MM.1S (cell line): ENCODE measurements at regions not wholly inside any gene's neighbourhood (a gene's known extent, or its start where the extent isn't known, plus 50 kb on each side); places are given as distances from the start of the nearest gene placed in this dataset.
"Not testable (repeated sequence)": the region's sequence is repeated elsewhere in the genome, so short reads cannot be mapped to it uniquely, and the experiment has no call there.

ENCODE experiments used
- DNase-seq: peaks from one replicate; pipeline ENCODE4 v3.0.0-alpha.2; 2015
- H2AFZ ChIP-seq: fragments of 300-600 bp; sonication (generic); 2 replicates; pipeline ENCODE4 v1.6.0; 2016; ENCODE audit warnings: antibody characterized with exemption, low read length
- H3F3A ChIP-seq: fragments of 300-600 bp; sonication (generic); 2 replicates; pipeline ENCODE4 v1.6.1; 2016; ENCODE audit warnings: mild to moderate bottlenecking, antibody characterized with exemption, low read length, moderate library complexity, mixed read lengths; ENCODE audit not compliant: insufficient read depth
- H3K27ac ChIP-seq: fragments of 300-600 bp; sonication (generic); 2 replicates; pipeline ENCODE4 v1.5.1; 2016; ENCODE audit warnings: mild to moderate bottlenecking, low read length
- H3K27me3 ChIP-seq: fragments of 300-600 bp; sonication (generic); replicated peaks from 2 replicates; pipeline ENCODE4 v1.6.0; 2016; ENCODE audit warnings: low read length; ENCODE audit not compliant: insufficient read depth
- H3K36me3 ChIP-seq: fragments of 300-600 bp; sonication (generic); replicated peaks from 2 replicates; pipeline ENCODE4 v1.6.1; 2016; ENCODE audit warnings: mild to moderate bottlenecking, low read length, mixed read lengths; ENCODE audit not compliant: insufficient read depth
- H3K4me1 ChIP-seq: fragments of 300-600 bp; sonication (generic); 2 replicates; pipeline ENCODE4 v1.6.1; 2016; ENCODE audit warnings: low read length, mixed read lengths
- H3K4me2 ChIP-seq: fragments of 300-600 bp; sonication (generic); 2 replicates; pipeline ENCODE4 v1.6.0; 2016; ENCODE audit warnings: low read depth, low read length
- H3K4me3 ChIP-seq: fragments of 300-600 bp; sonication (generic); 2 replicates; pipeline ENCODE4 v1.5.1; 2016; ENCODE audit warnings: low read length, mixed read lengths
- H3K79me2 ChIP-seq: fragments of 300-600 bp; sonication (generic); 2 replicates; pipeline ENCODE4 v1.6.1; 2016; ENCODE audit warnings: mixed run types, low read length, mixed read lengths
- H3K9ac ChIP-seq: fragments of 300-600 bp; sonication (generic); 2 replicates; pipeline ENCODE4 v1.6.1; 2016; ENCODE audit warnings: low read length, mixed read lengths
- H3K9me2 ChIP-seq: fragments of 300-600 bp; sonication (generic); replicated peaks from 2 replicates; pipeline ENCODE4 v1.6.1; 2016; ENCODE audit warnings: mild to moderate bottlenecking, low read length, mixed read lengths; ENCODE audit not compliant: insufficient read depth
- H3K9me3 ChIP-seq: fragments of 300-600 bp; sonication (generic); replicated peaks from 2 replicates; pipeline ENCODE4 v1.6.1; 2016; ENCODE audit warnings: mild to moderate bottlenecking, low read length, mixed read lengths; ENCODE audit not compliant: insufficient read depth
- H4K20me1 ChIP-seq: fragments of 300-600 bp; sonication (generic); 2 replicates; pipeline ENCODE4 v1.6.1; 2016; ENCODE audit warnings: mild to moderate bottlenecking, low read length, moderate library complexity, mixed read lengths; ENCODE audit not compliant: insufficient read depth

DNA sequence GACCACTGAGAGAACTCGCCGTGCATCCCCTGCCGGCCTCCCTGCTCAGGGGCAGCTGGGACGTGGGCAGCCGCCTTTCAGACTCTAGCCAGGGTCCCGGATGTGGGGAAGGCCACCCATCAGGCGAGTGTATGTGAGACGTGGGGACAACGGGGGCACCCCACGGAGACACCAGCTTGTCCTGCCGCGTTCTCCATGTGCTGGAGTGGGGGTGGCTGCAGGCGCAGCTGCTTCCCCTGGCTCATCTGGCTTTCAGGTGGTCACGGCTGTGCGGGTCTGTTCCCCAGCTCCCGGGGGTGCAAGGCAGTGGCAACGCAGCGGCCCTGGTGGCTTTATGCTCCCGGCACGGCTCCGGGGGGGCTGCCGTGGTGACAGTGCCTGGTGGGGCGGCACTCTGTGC is 4427.5 kb upstream of the TPTE start:
- not testable (repeated sequence) for H3K9ac ChIP-seq, H3K4me3 ChIP-seq, H3K36me3 ChIP-seq, H3K4me1 ChIP-seq, H3K9me2 ChIP-seq, H3K9me3 ChIP-seq, H2AFZ ChIP-seq, H3K27ac ChIP-seq, DNase-seq, H3K79me2 ChIP-seq, H3K4me2 ChIP-seq, H3K27me3 ChIP-seq, H4K20me1 ChIP-seq, H3F3A ChIP-seq

- not testable (repeated sequence) for H3K79me2 ChIP-seq, DNase-seq, H2AFZ ChIP-seq, H3K4me2 ChIP-seq, H3K27ac ChIP-seq, H3K36me3 ChIP-seq, H3K4me1 ChIP-seq, H3K4me3 ChIP-seq, H3K27me3 ChIP-seq, H3K9me2 ChIP-seq, H4K20me1 ChIP-seq, H3F3A ChIP-seq, H3K9ac ChIP-seq, H3K9me3 ChIP-seq
These were observed 4426.1 kb upstream of the TPTE start for GRCh38 chr21:6095304-6095703.

DNA sequence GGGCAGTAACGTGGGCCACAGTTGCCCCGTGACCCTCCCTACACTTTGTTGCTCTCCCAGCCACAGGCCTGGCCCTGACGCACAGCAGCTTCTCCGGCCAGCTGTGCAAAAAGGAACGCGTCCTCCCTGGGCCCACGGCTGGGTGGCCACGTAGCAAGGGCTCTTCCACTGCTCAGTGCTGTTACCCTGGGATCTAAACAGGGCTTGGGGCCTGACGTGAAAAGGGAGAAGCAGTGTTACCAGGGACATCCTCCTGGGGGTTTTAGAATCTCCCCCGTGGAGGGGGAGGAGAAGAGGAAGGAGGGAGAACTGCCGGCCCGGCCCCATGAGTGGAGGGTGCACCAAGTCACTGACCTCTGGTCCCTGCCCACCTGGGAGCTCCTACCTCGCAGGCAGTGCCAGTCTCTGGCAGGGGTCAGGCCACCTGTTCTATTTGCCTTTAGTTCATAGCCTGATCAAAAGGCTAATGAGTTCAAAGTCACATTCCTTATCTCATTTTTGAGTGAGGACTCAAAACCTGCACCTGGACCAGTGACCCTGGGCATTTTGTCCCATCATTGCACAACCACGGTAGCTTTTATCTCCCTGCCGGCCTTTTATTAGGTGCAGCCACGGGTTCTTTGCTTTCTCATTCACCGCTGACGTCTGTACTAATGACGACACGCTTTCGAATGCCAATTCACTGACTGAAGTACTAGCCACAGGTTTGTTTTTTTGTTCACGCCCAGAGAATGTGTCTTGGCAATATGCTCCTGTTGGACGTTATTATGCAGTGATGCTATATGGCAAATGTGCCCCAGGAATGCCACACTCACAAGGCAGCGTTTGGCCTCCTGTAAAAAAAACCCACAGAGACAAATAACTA is 4424.6 kb upstream of the TPTE start:
- not testable (repeated sequence) for H3K9me3 ChIP-seq, H3K9ac ChIP-seq, H3F3A ChIP-seq, H3K9me2 ChIP-seq, H3K79me2 ChIP-seq, H3K4me3 ChIP-seq, H3K27me3 ChIP-seq, H3K27ac ChIP-seq, H2AFZ ChIP-seq, H4K20me1 ChIP-seq, DNase-seq, H3K4me2 ChIP-seq, H3K36me3 ChIP-seq, H3K4me1 ChIP-seq

- H3K4me2 ChIP-seq, H3K9me2 ChIP-seq, H3K27me3 ChIP-seq, H2AFZ ChIP-seq, H3K9ac ChIP-seq, H3K4me1 ChIP-seq, H3K27ac ChIP-seq, H4K20me1 ChIP-seq, H3K4me3 ChIP-seq, H3K9me3 ChIP-seq, H3K36me3 ChIP-seq, H3F3A ChIP-seq, DNase-seq, H3K79me2 ChIP-seq: not testable (repeated sequence)
These were observed 4423.6 kb upstream of the TPTE start for GRCh38 chr21:6097736-6098135.

- H3K9me3 ChIP-seq, H3K4me3 ChIP-seq, H3K9ac ChIP-seq, H3K4me2 ChIP-seq, H3K4me1 ChIP-seq, H3K27ac ChIP-seq, H4K20me1 ChIP-seq, H2AFZ ChIP-seq, H3K27me3 ChIP-seq, H3F3A ChIP-seq, H3K79me2 ChIP-seq, H3K9me2 ChIP-seq, H3K36me3 ChIP-seq: not testable (repeated sequence)
- DNase-seq, result peak; percentile 39
These were observed 4423.0 kb upstream of the TPTE start for GRCh38 chr21:6098191-6098935.

GRCh38 chr21:6101588-6101987 is 4419.8 kb upstream of the TPTE start:
- H3K27ac ChIP-seq, DNase-seq, H3K79me2 ChIP-seq, H3K27me3 ChIP-seq, H3K4me2 ChIP-seq, H3K4me1 ChIP-seq, H4K20me1 ChIP-seq, H3K36me3 ChIP-seq, H2AFZ ChIP-seq, H3K9me2 ChIP-seq, H3K4me3 ChIP-seq, H3K9me3 ChIP-seq, H3K9ac ChIP-seq, H3F3A ChIP-seq: not testable (repeated sequence)

DNA sequence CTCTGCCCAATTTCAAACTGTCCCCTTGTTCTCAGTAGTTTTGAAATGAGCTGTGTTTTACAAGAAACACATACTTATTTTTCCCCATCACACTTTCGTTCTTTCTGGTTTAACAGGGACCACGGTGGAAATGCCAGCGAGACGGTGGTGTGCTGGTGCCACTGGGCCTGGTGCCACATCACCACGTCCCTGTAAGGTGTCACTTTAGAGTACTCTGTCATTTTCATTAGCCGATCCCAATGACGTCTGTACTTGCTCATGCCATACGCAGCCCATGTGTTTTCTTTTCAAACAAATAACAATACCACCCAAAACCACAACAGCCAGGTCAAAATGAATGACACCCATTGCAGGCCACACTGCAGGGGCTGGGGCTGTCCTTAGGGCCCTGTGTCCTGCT is 4416.8 kb upstream of the TPTE start:
- not testable (repeated sequence) for H3K4me3 ChIP-seq, H3K4me2 ChIP-seq, H3K9me3 ChIP-seq, H3K79me2 ChIP-seq, H4K20me1 ChIP-seq, H3F3A ChIP-seq, H3K27me3 ChIP-seq, H3K9ac ChIP-seq, H2AFZ ChIP-seq, DNase-seq, H3K4me1 ChIP-seq, H3K27ac ChIP-seq, H3K36me3 ChIP-seq, H3K9me2 ChIP-seq
